ENCODE measurements at regions not wholly inside any gene's neighbourhood (a gene's known extent, or its start where the extent isn't known, plus 50 kb on each side); places are given as distances from the start of the nearest gene placed in this dataset.

DNA sequence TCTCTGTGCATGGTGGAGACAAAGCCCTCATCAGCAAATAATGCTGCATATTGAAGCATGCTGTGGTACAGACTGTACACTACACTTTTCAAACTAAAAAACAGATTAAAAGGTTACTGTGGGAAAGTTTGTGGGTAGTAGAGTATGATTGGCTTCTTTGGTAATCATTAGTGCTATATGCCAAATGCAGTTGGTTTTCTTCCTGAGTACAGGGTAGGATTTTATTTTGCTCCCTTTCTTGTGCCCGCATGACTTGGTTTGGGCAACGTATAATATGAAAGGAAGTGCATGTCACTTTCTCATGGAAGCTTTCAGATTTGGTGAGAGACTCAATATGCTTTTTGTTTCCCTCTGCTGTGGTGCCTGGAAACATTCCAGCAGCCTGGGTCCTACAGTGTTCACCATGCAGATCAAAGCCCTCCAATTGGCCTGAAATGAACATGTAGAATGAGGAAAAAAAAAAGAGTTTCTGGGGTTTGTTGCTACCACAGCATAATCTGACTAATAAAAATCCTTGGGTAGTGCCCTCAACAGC, 270.7 kb upstream of the ADGRB3 start:
- TF ChIP-seq FOXK2 (IDR thresholded peaks at IDR 0.05) (no peak), NFRKB (IDR thresholded peaks at IDR 0.05) (no peak), TARDBP (IDR thresholded peaks at IDR 0.05) (no peak), SUZ12 (IDR thresholded peaks at IDR 0.05) (no peak), LEF1 (IDR thresholded peaks at IDR 0.05; ENCODE audit: borderline replicate concordance) (no peak), SP1 (IDR thresholded peaks at IDR 0.05) (no peak), L3MBTL2 (conservative IDR thresholded peaks at IDR 0.05) (no peak), HDGF (IDR thresholded peaks at IDR 0.05; ENCODE audit: borderline replicate concordance) (no peak)
- TF ChIP-seq, protein P1, sequence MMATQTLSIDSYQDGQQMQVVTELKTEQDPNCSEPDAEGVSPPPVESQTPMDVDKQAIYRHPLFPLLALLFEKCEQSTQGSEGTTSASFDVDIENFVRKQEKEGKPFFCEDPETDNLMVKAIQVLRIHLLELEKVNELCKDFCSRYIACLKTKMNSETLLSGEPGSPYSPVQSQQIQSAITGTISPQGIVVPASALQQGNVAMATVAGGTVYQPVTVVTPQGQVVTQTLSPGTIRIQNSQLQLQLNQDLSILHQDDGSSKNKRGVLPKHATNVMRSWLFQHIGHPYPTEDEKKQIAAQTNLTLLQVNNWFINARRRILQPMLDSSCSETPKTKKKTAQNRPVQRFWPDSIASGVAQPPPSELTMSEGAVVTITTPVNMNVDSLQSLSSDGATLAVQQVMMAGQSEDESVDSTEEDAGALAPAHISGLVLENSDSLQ (IDR thresholded peaks at IDR 0.05) = no peak
